ENCODE measurements at regions not wholly inside any gene's neighbourhood (a gene's known extent, or its start where the extent isn't known, plus 50 kb on each side); places are given as distances from the start of the nearest gene placed in this dataset.

GRCh38 chr4:81639248-81639647, 167.5 kb upstream of the RASGEF1B start:
- intact Hi-C loops (cut with micrococcal nuclease): no loop called here
- Mint-ChIP-seq H3K4me3 (no peak overlapping the region), H3K9me3 (no peaks in the 10 kb centered on the region), H3K27ac (no peak overlapping the region), H3K36me3 (ENCODE audit: low read depth) (no peaks in the 10 kb centered on the region), H3K4me1 (ENCODE audit: low read depth) (no peaks in the 10 kb centered on the region), H3K27me3 (ENCODE audit: insufficient read depth) (no peaks in the 10 kb centered on the region)
- no peak for DNase-seq (ENCODE audit: low spot score)

- no peaks in the 10 kb centered on the region for H3K4me1 Mint-ChIP-seq (ENCODE audit: low read depth)
- H3K9me3 Mint-ChIP-seq: no peaks in the 10 kb centered on the region
- H3K36me3 Mint-ChIP-seq (ENCODE audit: low read depth): no peaks in the 10 kb centered on the region
- no peak overlapping the region for H3K4me3 Mint-ChIP-seq
- H3K27me3 Mint-ChIP-seq (ENCODE audit: insufficient read depth): no peaks in the 10 kb centered on the region
- intact Hi-C loops (cut with micrococcal nuclease): no loop called here
- no peak for DNase-seq (ENCODE audit: low spot score)
- no peak overlapping the region for H3K27ac Mint-ChIP-seq
Measured at GRCh38 chr4:81638698-81639097, 167.0 kb upstream of the RASGEF1B start.

- Mint-ChIP-seq H3K4me1 (ENCODE audit: low read depth) (peaks cover 5% of the 10 kb centered on the region), H3K4me3 (no peak overlapping the region), H3K36me3 (ENCODE audit: low read depth) (no peaks in the 10 kb centered on the region), H3K27me3 (ENCODE audit: insufficient read depth) (no peaks in the 10 kb centered on the region), H3K27ac (no peak overlapping the region), H3K9me3 (no peaks in the 10 kb centered on the region)
- DNase-seq (ENCODE audit: low spot score): no peak
- intact Hi-C loops (cut with micrococcal nuclease): loop anchor here (2.0 kb wide), 1 partner anchor 13 kb away; no protein-coding TSS in a partner anchor
Measured at GRCh38 chr4:81635739-81636138, 164.0 kb upstream of the RASGEF1B start.

DNA sequence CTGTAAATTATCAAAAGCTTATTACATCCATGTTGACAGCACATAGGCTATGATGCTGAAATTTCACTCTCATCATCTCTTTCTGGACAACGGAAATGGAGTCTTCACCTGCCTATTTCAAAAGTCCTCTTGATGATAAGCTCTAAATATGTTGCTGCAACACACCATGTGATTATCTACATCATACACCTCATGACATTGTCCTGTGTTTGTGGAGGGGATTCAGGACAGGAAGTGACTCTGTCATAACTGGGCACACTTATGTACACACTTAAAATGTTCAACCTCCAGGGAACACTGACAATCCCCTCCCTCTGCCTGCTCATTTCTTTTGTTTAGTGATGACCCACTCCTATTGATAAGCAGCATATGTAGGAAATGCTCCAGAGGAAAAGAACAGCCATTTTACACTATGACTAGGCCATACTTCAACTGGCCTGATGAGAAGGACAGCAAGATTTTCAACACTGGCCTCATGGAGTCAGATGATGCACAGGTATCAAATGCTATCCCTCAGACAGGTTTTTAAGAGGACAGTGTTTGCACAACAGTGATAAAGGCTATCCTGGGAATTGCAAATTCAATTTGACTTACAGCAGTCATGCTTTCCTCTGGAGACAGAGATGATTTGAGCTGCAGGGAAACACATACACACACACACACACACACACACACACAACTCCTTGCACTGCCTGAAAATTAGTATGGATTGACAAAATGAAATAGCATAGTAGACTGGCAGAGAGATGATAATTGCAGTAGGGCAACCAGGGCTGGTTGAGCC, 163.3 kb upstream of the RASGEF1B start:
- Mint-ChIP-seq H3K9me3 (no peaks in the 10 kb centered on the region), H3K4me1 (ENCODE audit: low read depth) (peaks cover 5% of the 10 kb centered on the region), H3K4me3 (no peak overlapping the region), H3K27ac (no peak overlapping the region), H3K36me3 (ENCODE audit: low read depth) (no peaks in the 10 kb centered on the region), H3K27me3 (ENCODE audit: insufficient read depth) (no peaks in the 10 kb centered on the region)
- intact Hi-C loops (cut with micrococcal nuclease): loop anchor here (2.0 kb wide), 1 partner anchor 14 kb away; no protein-coding TSS in a partner anchor
- no peak for DNase-seq (ENCODE audit: low spot score)

DNA sequence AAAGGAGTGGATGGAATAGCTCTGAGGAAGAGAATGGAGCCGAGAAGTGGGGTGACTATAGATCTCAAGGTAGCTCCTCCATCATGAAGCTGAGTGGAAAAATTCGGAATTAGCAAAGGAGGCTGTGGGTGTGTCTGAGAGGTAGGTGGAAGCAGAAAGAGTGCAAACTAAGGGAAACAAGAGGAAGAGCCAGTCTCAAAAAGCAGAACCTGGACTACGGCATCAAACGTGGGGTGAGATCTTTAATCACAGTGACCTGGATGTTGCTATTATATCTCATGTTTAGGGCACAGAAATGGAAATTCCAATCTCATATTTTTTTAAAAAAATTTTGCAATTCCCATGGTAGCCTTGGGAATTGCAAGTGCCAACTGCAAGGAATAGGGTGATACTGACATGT, 162.5 kb upstream of the RASGEF1B start:
- H3K27me3 Mint-ChIP-seq (ENCODE audit: insufficient read depth): no peaks in the 10 kb centered on the region
- no peaks in the 10 kb centered on the region for H3K9me3 Mint-ChIP-seq
- no peak for DNase-seq (ENCODE audit: low spot score)
- no peak overlapping the region for H3K4me3 Mint-ChIP-seq
- H3K4me1 Mint-ChIP-seq (ENCODE audit: low read depth): peaks cover 5% of the 10 kb centered on the region
- intact Hi-C loops (cut with micrococcal nuclease): loop anchor here (2.0 kb wide), 1 partner anchor 15 kb away; no protein-coding TSS in a partner anchor
- no peaks in the 10 kb centered on the region for H3K36me3 Mint-ChIP-seq (ENCODE audit: low read depth)
- H3K27ac Mint-ChIP-seq: no peak overlapping the region

DNA sequence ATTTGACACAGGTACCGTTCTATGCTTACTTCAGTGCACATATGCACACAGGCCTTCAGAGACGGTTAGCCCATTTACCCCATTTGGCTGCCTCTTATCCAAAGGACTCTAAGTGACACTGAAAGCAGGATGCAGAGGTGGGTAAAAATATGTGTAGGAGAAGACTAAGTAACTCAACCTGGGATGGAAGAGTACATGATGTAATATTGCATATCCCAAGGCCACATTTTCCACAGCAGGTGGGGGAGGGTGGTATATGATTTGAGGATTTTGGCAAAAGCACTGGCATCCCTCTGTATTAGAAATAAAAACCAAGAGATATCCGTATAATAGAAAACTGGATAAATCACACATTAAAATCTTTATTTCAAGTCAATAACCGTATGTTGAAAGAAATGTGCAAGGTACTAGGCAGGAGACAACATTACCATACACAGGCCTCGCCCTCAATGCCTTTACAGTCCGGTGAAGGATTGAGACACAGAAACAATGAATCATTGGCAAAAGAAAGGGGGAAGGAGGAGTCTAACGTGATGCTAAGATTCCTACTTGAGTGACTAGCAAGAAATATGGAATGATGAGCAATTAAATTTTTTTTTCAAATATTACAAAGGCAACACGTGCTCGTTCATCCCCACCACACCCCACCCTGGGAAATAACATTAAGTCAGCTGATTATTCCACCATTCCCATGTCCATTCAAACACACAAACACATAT, 161.0 kb upstream of the RASGEF1B start:
- DNase-seq (ENCODE audit: low spot score): no peak
- Mint-ChIP-seq H3K4me3 (no peak overlapping the region), H3K36me3 (ENCODE audit: low read depth) (no peaks in the 10 kb centered on the region), H3K27ac (no peak overlapping the region), H3K27me3 (ENCODE audit: insufficient read depth) (no peaks in the 10 kb centered on the region), H3K9me3 (no peaks in the 10 kb centered on the region), H3K4me1 (ENCODE audit: low read depth) (peaks cover 14% of the 10 kb centered on the region)
- intact Hi-C loops (cut with micrococcal nuclease): no loop called here

- H3K27me3 Mint-ChIP-seq (ENCODE audit: insufficient read depth): no peaks in the 10 kb centered on the region
- H3K27ac Mint-ChIP-seq: no peak overlapping the region
- DNase-seq (ENCODE audit: low spot score): no peak
- no peak overlapping the region for H3K4me3 Mint-ChIP-seq
- H3K4me1 Mint-ChIP-seq (ENCODE audit: low read depth): peaks cover 14% of the 10 kb centered on the region
- H3K36me3 Mint-ChIP-seq (ENCODE audit: low read depth): no peaks in the 10 kb centered on the region
- intact Hi-C loops (cut with micrococcal nuclease): no loop called here
- H3K9me3 Mint-ChIP-seq: no peaks in the 10 kb centered on the region
Measured at GRCh38 chr4:81631958-81632441, 160.3 kb upstream of the RASGEF1B start.

- Mint-ChIP-seq H3K27ac (no peak overlapping the region), H3K9me3 (no peaks in the 10 kb centered on the region), H3K4me1 (ENCODE audit: low read depth) (peaks cover 14% of the 10 kb centered on the region), H3K36me3 (ENCODE audit: low read depth) (no peaks in the 10 kb centered on the region), H3K27me3 (ENCODE audit: insufficient read depth) (no peaks in the 10 kb centered on the region), H3K4me3 (no peak overlapping the region)
- intact Hi-C loops (cut with micrococcal nuclease): no loop called here
- no peak for DNase-seq (ENCODE audit: low spot score)
Measured at GRCh38 chr4:81629366-81629765, 157.7 kb upstream of the RASGEF1B start.

DNA sequence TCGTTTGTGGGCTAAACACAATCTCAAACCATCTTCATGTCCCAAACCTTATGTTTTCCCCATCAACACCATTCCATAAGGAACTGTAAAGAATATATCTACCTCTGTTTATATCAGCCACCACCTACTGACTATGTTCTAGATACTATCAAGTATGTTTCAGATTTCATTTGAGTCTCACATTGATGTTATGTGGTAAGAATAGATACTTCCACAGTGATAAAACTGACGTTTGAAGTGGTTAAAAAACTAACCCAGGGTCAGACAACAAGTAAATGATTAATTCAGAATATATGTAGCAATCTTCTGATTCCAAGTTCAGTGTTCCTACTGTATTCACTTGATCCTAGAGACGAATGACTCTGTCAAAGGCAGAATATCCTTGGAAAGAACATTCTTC, 156.8 kb upstream of the RASGEF1B start:
- intact Hi-C loops (cut with micrococcal nuclease): no loop called here
- Mint-ChIP-seq H3K4me3 (no peak overlapping the region), H3K4me1 (ENCODE audit: low read depth) (peaks cover 14% of the 10 kb centered on the region), H3K36me3 (ENCODE audit: low read depth) (no peaks in the 10 kb centered on the region), H3K27me3 (ENCODE audit: insufficient read depth) (no peaks in the 10 kb centered on the region), H3K9me3 (no peaks in the 10 kb centered on the region), H3K27ac (no peak overlapping the region)
- DNase-seq (ENCODE audit: low spot score): no peak

DNA sequence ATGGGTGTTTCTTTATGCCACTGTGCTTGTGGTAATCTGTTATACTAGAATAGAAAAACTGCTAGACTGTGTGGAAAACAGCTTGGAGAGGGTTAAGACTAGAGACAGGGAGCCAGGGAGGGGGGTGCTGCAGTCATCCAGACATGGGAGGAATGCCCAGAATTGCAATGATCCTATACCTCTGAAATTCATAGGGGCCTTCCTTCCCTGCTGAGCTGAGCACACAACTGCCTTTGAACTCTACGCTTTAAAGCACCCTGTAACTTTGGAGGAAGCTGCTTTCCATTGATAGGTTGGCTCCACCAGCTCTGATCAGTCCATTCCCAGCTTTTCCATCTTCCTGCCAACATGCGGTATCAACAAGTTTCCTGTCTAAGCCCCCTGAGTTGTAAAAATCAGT, 155.9 kb upstream of the RASGEF1B start:
- Mint-ChIP-seq H3K4me1 (ENCODE audit: low read depth) (peaks cover 14% of the 10 kb centered on the region), H3K9me3 (no peaks in the 10 kb centered on the region), H3K27me3 (ENCODE audit: insufficient read depth) (no peaks in the 10 kb centered on the region), H3K27ac (no peak overlapping the region), H3K36me3 (ENCODE audit: low read depth) (no peaks in the 10 kb centered on the region), H3K4me3 (no peak overlapping the region)
- intact Hi-C loops (cut with micrococcal nuclease): no loop called here
- no peak for DNase-seq (ENCODE audit: low spot score)

DNA sequence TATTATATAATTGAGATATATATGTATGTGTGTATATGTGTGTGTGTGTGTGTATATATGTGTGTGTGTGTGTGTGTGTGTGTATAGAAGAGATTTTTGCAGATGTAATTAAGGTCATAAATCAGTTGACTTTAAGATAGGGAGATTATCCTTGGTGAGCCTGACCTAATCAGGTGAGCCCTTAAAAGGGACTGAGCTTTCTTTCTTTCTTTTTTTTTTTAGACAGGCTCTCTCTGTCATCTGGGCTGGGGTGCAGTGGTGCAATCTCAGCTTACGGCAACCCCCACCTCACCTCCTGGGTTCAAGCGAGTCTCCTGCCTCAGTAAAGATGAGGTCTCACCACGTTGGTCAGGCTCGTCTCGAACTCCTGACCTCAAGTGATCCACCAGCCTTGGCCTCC, 155.1 kb upstream of the RASGEF1B start:
- no peak for DNase-seq (ENCODE audit: low spot score)
- intact Hi-C loops (cut with micrococcal nuclease): no loop called here
- Mint-ChIP-seq H3K4me3 (no peak overlapping the region), H3K27me3 (ENCODE audit: insufficient read depth) (no peaks in the 10 kb centered on the region), H3K27ac (no peak overlapping the region), H3K36me3 (ENCODE audit: low read depth) (no peaks in the 10 kb centered on the region), H3K9me3 (no peaks in the 10 kb centered on the region), H3K4me1 (ENCODE audit: low read depth) (peaks cover 12% of the 10 kb centered on the region)

DNA sequence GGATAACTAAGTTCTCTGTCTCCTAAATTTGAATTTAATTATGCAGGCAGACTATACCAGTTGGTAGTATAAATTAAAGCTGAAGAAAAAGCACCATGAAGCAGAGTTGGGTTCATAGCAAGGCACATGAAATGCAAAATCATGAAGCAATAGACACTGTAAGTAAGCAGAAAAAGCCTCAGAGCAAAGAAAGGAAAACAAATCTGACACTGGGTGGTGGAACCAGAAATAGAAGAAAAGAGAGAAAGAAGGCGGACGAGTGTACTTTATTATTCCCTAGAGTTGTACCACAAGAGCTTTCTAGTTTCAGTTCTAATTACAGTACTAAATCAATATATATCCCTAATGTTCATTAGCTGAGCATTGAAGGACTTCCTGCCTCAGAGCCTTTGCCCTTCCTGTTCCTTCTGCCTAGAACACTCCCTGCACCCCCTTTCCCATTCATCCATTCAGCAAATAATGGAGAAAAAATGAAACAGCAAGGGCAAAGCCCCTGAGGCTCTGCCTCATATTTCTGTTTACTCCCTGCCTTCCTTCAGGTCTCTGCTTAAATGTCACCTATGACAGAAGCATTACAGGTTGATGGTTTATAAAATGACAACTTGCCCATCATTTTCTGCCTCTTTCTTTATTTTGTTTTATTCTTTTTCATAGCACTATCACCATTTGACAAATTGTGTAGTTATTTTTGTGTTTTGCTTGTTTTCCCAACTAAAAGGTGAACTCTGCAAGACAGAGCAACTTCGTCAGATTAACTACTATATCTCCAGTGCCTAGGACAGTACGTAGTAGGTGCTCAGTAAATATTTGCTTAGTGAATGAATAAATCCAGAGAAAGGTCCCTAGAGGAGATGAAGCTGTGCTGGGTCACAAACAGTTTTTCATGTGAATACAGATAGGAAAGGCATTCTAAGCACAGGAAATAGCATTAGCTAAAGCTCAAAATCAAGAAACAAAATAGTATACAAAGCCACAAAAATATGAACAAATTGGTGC, 154.0 kb upstream of the RASGEF1B start:
- no peak for DNase-seq (ENCODE audit: low spot score)
- H3K27ac Mint-ChIP-seq: no peak overlapping the region
- H3K4me1 Mint-ChIP-seq (ENCODE audit: low read depth): peaks cover 9% of the 10 kb centered on the region
- H3K4me3 Mint-ChIP-seq: no peak overlapping the region
- intact Hi-C loops (cut with micrococcal nuclease): no loop called here
- H3K36me3 Mint-ChIP-seq (ENCODE audit: low read depth): no peaks in the 10 kb centered on the region
- H3K9me3 Mint-ChIP-seq: no peaks in the 10 kb centered on the region
- no peaks in the 10 kb centered on the region for H3K27me3 Mint-ChIP-seq (ENCODE audit: insufficient read depth)

Measured in activated T-helper 1 cell treated with anti-CD3 and anti-CD28 coated beads, Interleukin-12 subunit alpha, Interleukin-12 subunit beta, Interleukin-2, Interleukin-4 antibody, amounts not matched to agents 30 ng/mL and 10 ng/mL and 1 ng/mL, durations not matched to agents 14 hours and 24 hours and 36 hours (primary cell).